ENCODE measurements at regions not wholly inside any gene's neighbourhood (a gene's known extent, or its start where the extent isn't known, plus 50 kb on each side); places are given as distances from the start of the nearest gene placed in this dataset.
"Not testable (repeated sequence)": the region's sequence is repeated elsewhere in the genome, so short reads cannot be mapped to it uniquely, and the experiment has no call there.

DNA sequence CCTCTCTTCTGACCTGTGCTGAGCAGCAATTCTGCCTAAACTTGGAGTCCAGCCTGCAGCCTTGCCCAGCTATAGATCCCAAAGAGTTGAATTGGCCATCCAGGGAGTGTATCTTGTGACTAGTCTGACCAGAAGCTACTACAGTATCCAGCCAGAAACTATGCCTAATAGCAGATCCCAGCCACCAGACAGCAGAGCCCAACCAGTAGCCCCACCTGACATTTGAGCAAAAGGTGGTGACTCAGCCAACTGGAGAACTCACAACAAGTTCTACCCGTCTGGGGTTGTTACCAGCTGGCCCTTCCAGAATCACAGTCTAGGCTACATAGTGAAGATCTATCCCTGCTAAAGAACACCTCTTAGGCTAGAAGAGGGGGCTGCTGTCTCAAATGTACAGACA lies 315.0 kb downstream of the CRPPA start:
- Mint-ChIP-seq H3K9me3 (peaks cover 16% of the 10 kb centered on the region), H3K36me3 (no peaks in the 10 kb centered on the region), H3K4me3 (no peak overlapping the region), H3K27me3 (no peaks in the 10 kb centered on the region), H3K27ac (no peak overlapping the region), H3K4me1 (no peaks in the 10 kb centered on the region)
- ATAC-seq (ENCODE audit: low read depth) (no peak), DNase-seq (ENCODE audit: low spot score in 2 of 2) (no peak)

DNA sequence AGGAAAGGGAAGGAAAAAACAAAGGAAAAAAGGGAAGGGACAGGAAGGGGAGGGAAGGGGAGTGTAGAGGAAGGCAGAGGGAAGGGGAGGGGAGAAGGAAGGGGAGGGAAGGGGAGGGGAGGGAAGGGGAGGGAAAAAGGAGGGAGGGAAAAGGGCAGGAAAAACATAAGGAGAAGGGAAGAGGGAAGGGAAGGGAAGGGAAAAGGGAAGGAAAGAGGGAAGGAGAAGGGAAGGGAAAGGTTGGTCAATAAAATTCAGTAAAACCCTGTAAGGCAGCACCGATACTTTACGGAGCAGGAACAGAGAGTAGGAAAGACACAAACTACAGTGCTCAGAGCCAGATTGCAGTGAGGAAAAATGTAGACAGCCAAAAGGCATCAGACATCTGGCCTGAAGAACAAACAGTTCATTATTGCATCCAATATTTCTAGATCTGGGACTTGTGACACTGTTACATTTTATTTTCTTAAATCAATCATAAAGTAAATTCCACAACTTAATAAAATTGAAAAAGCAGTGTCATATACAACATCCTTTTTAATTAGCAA lies 322.0 kb downstream of the CRPPA start:
- DNase-seq (ENCODE audit: low spot score in 2 of 2) (no peak), ATAC-seq (ENCODE audit: low read depth) (no peak)
- no peaks in the 10 kb centered on the region for H3K4me1 Mint-ChIP-seq
- no peaks in the 10 kb centered on the region for H3K27me3 Mint-ChIP-seq
- no peak overlapping the region for H3K27ac Mint-ChIP-seq
- H3K36me3 Mint-ChIP-seq = no peaks in the 10 kb centered on the region
- H3K4me3 Mint-ChIP-seq = no peak overlapping the region
- no peaks in the 10 kb centered on the region for H3K9me3 Mint-ChIP-seq

DNA sequence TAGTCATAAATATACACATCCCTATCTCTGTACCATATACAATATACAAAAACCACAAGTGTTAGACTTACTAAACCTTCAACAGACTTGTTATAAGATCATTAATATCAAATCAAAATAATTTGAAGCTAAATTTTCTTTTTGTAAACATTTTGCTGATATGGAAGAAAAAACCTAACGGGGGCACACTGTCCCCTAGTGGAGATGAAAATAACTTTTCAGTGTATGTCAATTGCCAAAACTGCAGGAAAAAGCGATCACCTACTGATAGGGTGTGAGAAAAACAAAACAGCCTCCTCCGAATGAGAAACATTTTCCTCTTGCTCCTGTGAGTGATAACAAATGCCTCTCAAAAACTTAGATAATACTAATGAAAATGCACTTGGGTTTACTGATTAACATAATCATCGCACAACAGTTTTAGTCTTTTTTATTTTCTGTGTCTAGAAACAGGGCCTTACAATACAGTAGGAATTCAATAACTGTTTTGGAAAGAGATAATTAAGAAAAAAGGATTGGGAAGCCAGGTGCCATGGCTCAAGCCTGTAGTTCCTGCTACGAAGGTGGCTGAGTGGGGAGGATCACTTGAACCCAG lies 322.7 kb downstream of the CRPPA start:
- ATAC-seq (ENCODE audit: low read depth) (no peak), DNase-seq (ENCODE audit: low spot score in 2 of 2) (no peak)
- no peaks in the 10 kb centered on the region for H3K36me3 Mint-ChIP-seq
- no peak overlapping the region for H3K4me3 Mint-ChIP-seq
- no peaks in the 10 kb centered on the region for H3K9me3 Mint-ChIP-seq
- H3K4me1 Mint-ChIP-seq = no peaks in the 10 kb centered on the region
- H3K27ac Mint-ChIP-seq = no peak overlapping the region
- H3K27me3 Mint-ChIP-seq = no peaks in the 10 kb centered on the region

DNA sequence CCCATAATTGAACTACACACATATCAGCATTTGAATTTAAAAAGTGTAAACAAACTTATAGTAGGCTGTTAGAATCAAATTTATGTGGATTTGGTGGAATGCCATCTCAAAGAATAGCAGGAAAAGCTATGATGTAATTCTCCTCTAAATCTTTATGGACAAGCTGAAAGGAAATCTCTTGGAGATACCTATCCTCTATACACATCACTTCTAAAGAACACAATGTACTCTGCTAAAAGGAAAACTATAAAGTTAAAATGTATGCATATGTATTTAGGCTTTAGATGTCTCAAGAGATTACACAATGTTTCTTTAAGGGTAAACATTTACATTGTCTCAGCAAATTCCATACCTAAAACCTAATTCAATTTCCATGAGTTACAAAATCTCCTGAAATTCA lies 323.3 kb downstream of the CRPPA start:
- ATAC-seq (ENCODE audit: low read depth) (no peak), DNase-seq (ENCODE audit: low spot score in 2 of 2) (no peak)
- Mint-ChIP-seq H3K27ac (no peak overlapping the region), H3K4me3 (no peak overlapping the region), H3K36me3 (no peaks in the 10 kb centered on the region), H3K27me3 (no peaks in the 10 kb centered on the region), H3K9me3 (no peaks in the 10 kb centered on the region), H3K4me1 (no peaks in the 10 kb centered on the region)

DNA sequence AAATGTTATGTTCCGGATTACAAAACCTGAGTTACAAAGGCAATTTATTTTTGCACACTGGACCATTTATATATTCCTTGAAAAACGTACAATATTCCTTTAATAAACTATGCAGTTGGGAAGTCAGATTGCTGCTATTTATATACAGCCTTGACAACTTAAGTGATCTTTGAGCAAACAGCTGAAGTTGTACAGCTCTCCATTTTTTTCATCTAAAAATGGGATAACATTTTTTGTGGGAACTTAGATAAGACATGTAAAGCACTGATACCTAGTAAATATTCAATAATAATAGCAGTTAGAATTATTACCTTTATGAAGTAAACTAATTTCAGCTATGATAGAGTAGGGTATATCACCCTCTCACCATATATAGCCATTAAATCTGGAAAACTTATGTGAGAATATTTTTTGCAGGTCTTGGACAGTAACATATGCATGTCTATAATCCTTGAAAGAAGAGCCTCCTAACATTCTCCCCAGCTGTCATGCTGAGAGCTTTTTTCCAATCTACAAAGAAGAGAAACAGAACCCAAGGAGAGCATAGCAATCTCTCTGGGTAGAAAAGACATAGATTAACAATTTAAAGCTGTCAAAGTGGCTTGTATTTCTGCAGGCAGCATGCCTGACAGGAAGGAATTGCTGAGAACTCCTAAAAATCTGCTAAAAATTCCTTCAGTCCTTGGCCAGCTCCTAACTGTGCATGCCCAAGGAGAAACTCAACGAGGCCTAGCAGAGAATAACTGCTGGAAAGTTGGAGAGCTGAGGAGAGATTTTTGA lies 326.0 kb downstream of the CRPPA start:
- H3K4me3 Mint-ChIP-seq = no peak overlapping the region
- ATAC-seq (ENCODE audit: low read depth) = no peak
- DNase-seq (ENCODE audit: low spot score in 2 of 2) = no peak
- H3K4me1 Mint-ChIP-seq = no peaks in the 10 kb centered on the region
- H3K9me3 Mint-ChIP-seq = no peaks in the 10 kb centered on the region
- H3K27ac Mint-ChIP-seq = no peak overlapping the region
- no peaks in the 10 kb centered on the region for H3K27me3 Mint-ChIP-seq
- H3K36me3 Mint-ChIP-seq = no peaks in the 10 kb centered on the region

DNA sequence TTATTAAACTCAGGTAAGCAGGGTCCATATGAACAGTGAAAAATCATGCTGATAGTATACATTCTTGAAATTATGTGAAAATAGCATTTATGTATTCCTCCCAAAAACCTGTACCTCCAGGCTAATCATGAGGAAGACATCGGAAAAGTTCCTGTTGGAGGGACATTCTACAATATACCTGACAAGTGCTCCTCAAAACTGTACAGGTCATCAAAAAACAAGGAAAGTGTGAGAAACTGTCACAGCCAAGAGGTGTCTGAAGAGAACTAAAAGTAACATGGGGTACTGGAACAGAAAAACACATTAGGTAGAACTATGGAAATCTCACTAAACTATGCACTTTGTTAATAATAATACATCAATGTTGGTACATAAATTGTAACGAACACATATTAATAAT lies 326.7 kb downstream of the CRPPA start:
- Mint-ChIP-seq H3K9me3 (no peaks in the 10 kb centered on the region), H3K27me3 (no peaks in the 10 kb centered on the region), H3K36me3 (no peaks in the 10 kb centered on the region), H3K27ac (no peak overlapping the region), H3K4me1 (no peaks in the 10 kb centered on the region), H3K4me3 (no peak overlapping the region)
- ATAC-seq (ENCODE audit: low read depth) (no peak), DNase-seq (ENCODE audit: low spot score in 2 of 2) (no peak)

DNA sequence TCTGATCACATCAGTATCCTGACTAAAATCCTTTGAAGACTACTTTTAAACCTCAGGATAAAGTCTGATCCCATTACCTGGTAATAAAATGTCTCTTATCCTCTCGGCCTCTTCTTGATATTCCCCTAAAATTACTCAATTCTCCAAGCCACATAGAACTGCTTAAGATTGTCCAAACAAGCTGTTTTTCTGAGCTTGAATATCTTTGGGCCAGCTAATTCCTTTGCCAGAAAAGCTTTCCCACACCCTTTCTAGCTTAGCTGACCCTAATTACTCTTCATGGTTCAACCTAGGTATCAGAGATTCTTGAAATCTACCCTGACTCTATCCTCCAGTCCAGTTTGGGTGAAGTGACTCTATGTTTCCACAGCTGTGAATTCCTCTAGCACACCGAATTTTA lies 328.6 kb downstream of the CRPPA start:
- Mint-ChIP-seq H3K4me3 (no peak overlapping the region), H3K9me3 (no peaks in the 10 kb centered on the region), H3K4me1 (no peaks in the 10 kb centered on the region), H3K27ac (no peak overlapping the region), H3K27me3 (no peaks in the 10 kb centered on the region), H3K36me3 (no peaks in the 10 kb centered on the region)
- no peak for ATAC-seq (ENCODE audit: low read depth)
- DNase-seq (ENCODE audit: low spot score in 2 of 2) = no peak

DNA sequence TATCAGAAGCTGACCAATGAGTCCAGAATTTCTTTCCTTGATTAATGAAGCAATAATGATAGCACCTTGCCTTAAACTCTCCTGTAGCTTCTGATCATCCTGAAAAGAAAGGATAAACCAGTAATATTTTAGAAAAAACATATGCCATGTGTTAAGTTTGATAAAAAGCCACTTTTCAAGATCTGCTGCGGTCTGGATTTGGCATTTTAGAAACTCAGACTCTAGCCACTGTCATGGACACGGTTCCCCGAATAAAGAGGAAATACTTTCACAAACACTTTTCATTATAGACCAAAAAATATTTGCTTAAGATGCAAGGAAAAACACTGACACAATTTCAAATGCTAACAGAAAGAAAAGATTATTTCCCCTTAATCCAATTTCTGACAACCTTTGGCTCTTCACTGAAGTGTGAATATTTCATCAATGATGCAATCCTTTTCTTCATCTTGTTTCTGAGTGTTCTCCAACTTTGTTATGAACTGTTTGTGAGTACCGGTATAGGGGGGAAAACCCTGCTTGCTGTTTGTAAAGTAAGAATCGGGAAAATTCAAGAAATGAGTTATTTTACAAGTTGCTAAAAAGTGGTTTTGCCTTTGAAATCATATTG lies 329.5 kb downstream of the CRPPA start:
- Mint-ChIP-seq H3K4me1 (no peaks in the 10 kb centered on the region), H3K9me3 (no peaks in the 10 kb centered on the region)

DNA sequence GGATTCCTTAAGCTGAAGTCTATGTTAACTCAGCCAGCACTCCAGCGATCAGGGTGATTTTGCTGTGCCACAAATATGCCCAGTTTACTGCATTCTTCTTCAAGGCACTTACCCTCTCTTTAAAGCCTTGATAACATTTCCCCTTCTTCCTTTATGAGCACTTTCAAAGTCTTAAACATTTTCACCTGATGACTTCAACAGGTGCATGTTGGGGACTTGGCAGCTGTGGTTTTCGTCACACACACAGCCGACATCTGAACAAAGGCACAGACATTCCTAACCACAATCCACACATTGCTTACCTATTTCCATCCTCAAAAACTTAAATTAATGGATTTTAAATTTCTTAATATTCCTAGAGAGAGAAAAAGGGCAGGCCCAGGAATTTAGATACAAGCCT lies 331.5 kb downstream of the CRPPA start:
- Mint-ChIP-seq H3K9me3 (no peaks in the 10 kb centered on the region), H3K27me3 (no peaks in the 10 kb centered on the region)
- no peak for ATAC-seq (ENCODE audit: low read depth)

More for the DNA sequence above, 329.5 kb downstream of the CRPPA start:
- no peaks in the 10 kb centered on the region for H3K36me3 Mint-ChIP-seq
- DNase-seq (ENCODE audit: low spot score in 2 of 2) = no peak
- no peak overlapping the region for H3K4me3 Mint-ChIP-seq
- ATAC-seq (ENCODE audit: low read depth) = no peak
- no peak overlapping the region for H3K27ac Mint-ChIP-seq
- no peaks in the 10 kb centered on the region for H3K27me3 Mint-ChIP-seq

DNA sequence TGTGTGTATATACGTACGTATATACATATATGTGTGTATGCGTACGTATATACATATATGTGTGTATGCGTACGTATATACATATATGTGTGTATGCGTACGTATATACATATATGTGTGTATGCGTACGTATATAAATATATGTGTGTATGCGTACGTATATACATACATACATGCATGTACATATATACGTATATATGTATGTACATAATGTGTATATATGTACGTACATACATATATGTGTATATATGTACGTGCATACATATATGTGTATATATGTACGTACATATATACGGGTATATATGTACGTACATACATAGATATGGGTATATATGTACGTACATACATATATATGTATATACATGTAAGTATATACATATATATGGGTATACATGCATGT lies 332.1 kb downstream of the CRPPA start:
- DNase-seq (ENCODE audit: low spot score in 2 of 2) (no peak), ATAC-seq (ENCODE audit: low read depth) (no peak)
- no peaks in the 10 kb centered on the region for H3K4me1 Mint-ChIP-seq
- no peaks in the 10 kb centered on the region for H3K27me3 Mint-ChIP-seq
- H3K27ac Mint-ChIP-seq = no peak overlapping the region
- H3K36me3 Mint-ChIP-seq = no peaks in the 10 kb centered on the region
- H3K9me3 Mint-ChIP-seq = no peaks in the 10 kb centered on the region
- no peak overlapping the region for H3K4me3 Mint-ChIP-seq

More for the DNA sequence above, 331.5 kb downstream of the CRPPA start:
- no peak overlapping the region for H3K4me3 Mint-ChIP-seq
- DNase-seq (ENCODE audit: low spot score in 2 of 2) = no peak
- no peaks in the 10 kb centered on the region for H3K36me3 Mint-ChIP-seq
- no peak overlapping the region for H3K27ac Mint-ChIP-seq
- no peaks in the 10 kb centered on the region for H3K4me1 Mint-ChIP-seq

DNA sequence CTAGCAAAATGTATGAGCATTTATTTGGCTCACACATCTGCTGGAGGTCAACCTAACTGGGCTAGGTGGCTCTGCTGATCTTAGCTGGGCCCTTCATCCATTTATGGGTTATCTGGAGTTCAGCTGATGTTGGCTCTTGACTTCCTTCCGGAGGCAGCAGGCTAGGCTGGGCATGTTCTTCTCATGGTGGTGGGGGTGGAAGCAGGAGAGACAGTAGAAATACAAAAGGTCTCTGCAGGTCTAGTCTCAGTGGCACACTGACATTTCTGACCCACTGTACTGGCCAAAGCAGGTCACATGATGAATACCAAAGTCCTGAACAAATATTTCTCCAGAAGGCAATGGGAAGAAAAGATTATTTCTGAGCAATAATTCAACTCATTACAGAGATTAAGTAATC lies 334.6 kb downstream of the CRPPA start:
- Mint-ChIP-seq H3K4me1 (no peaks in the 10 kb centered on the region), H3K4me3 (no peak overlapping the region)
- ATAC-seq (ENCODE audit: low read depth) = no peak

DNA sequence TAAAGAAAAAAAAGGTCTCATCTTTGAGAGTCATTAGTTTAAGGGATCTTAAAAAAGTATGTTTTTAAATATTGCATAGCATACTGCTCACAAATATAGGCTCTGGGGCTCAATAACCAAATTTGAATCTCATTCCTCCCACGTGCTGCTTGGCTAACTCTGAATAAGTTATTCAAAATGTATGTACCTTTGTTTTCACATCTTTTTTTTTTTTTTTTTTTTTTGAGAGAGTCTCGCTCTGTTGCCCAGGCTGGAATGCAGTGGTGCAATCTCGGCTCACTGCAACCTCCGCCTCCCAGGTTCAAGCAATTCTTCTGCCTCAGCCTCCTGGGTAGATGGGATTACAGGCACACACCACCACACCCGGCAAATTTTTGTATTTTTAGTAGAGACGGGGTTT lies 335.6 kb downstream of the CRPPA start:
- H3K4me1 Mint-ChIP-seq; DNase-seq (ENCODE audit: low spot score in 2 of 2); H3K4me3 Mint-ChIP-seq; H3K36me3 Mint-ChIP-seq; H3K27ac Mint-ChIP-seq; H3K9me3 Mint-ChIP-seq; H3K27me3 Mint-ChIP-seq; ATAC-seq (ENCODE audit: low read depth): not testable (repeated sequence)

More for the DNA sequence above, 334.6 kb downstream of the CRPPA start:
- no peak for DNase-seq (ENCODE audit: low spot score in 2 of 2)
- no peaks in the 10 kb centered on the region for H3K36me3 Mint-ChIP-seq
- H3K27ac Mint-ChIP-seq = no peak overlapping the region
- no peaks in the 10 kb centered on the region for H3K9me3 Mint-ChIP-seq
- H3K27me3 Mint-ChIP-seq = no peaks in the 10 kb centered on the region

DNA sequence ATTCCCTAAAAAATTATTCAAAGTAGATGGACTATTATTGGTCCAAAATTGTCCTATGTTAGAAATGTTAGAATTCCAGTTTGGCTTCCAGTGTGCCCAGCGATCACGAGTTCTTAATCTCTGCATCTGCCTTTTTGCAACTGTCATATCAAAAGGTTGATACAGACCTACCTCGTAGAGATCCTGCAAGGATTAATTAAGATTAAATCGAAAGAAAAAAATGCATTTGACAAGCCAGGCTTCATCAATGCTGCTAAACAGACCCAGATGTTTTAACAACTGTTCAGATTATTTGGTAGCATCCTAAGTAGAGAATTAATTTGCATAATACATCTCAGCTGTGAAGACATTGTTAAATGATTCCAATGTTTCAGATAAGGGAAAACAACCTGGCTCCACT lies 336.5 kb downstream of the CRPPA start:
- no peaks in the 10 kb centered on the region for H3K27me3 Mint-ChIP-seq
- H3K27ac Mint-ChIP-seq = no peak overlapping the region
- no peak overlapping the region for H3K4me3 Mint-ChIP-seq
- no peaks in the 10 kb centered on the region for H3K9me3 Mint-ChIP-seq
- H3K36me3 Mint-ChIP-seq = no peaks in the 10 kb centered on the region
- DNase-seq (ENCODE audit: low spot score in 2 of 2) (no peak), ATAC-seq (ENCODE audit: low read depth) (no peak)
- no peaks in the 10 kb centered on the region for H3K4me1 Mint-ChIP-seq

DNA sequence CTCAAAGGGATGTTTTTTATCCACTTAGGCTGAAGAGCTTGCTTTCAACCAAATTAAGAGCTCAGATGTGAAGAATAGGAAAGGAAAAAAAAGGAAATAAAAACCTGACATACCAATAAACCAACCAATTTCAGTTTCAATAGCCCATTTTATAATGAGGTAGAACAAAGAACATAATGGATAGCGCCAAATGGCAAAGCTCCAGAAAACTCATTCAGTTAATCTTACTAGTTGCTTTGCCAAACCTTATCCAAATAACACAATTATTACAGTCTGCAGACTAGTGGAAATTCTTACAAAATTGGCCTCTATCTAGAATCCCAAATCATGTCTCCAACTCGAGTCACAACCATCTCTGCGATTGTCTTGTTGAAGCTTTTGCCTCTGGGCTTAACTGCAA lies 337.0 kb downstream of the CRPPA start:
- H3K36me3 Mint-ChIP-seq = no peaks in the 10 kb centered on the region
- ATAC-seq (ENCODE audit: low read depth) (no peak), DNase-seq (ENCODE audit: low spot score in 2 of 2) (no peak)
- no peak overlapping the region for H3K4me3 Mint-ChIP-seq
- H3K4me1 Mint-ChIP-seq = no peaks in the 10 kb centered on the region
- H3K27ac Mint-ChIP-seq = no peak overlapping the region
- no peaks in the 10 kb centered on the region for H3K9me3 Mint-ChIP-seq
- H3K27me3 Mint-ChIP-seq = no peaks in the 10 kb centered on the region

Data from memory B cell (primary cell).